ENCODE measurements at regions not wholly inside any gene's neighbourhood (a gene's known extent, or its start where the extent isn't known, plus 50 kb on each side); places are given as distances from the start of the nearest gene placed in this dataset.
"Not testable (repeated sequence)": the region's sequence is repeated elsewhere in the genome, so short reads cannot be mapped to it uniquely, and the experiment has no call there.

DNA sequence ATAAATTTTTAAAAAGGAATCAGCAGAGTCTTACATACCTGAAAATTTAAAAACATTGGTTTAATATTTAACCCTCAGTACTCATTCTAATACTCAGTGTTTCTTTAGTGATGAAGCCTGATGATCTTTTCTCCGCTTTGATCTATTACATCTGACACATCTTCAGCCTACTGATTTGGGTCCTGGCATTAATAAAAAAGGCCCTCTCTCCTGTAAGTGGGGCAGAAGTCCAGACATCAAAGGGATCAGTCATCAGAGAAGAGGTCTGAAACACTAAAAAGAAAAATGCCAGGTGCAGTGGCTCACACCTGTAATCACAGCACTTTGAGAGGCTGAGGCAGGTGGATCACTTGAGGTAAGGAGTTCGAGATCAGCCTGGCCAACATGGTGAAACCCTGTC lies 581.1 kb upstream of the LRATD1 start:
- H3K4me1 ChIP-seq (ENCODE audit: control insufficient read depth in 5 of 5, insufficient read depth in 5 of 5, low read length in 5 of 5): no peaks in the 10 kb centered on the region
- no peak overlapping the region for H3K27ac ChIP-seq (ENCODE audit: low read depth, low read length)
- no peak overlapping the region for H3K9ac ChIP-seq (ENCODE audit: low read length in 5 of 5)
- H3K27me3 ChIP-seq (ENCODE audit: control insufficient read depth in 5 of 5, insufficient read depth in 4 of 5, low read length in 5 of 5): no peaks in the 10 kb centered on the region
- H3K9me3 ChIP-seq (ENCODE audit: control insufficient read depth in 5 of 5, low read length in 5 of 5): no peaks in the 10 kb centered on the region
- H3K36me3 ChIP-seq (ENCODE audit: control insufficient read depth in 5 of 5, insufficient read depth in 5 of 5, low read length in 5 of 5): no peaks in the 10 kb centered on the region
- no peak overlapping the region for H3K4me3 ChIP-seq (ENCODE audit: low read depth in 1 of 5, low read length in 5 of 5)

DNA sequence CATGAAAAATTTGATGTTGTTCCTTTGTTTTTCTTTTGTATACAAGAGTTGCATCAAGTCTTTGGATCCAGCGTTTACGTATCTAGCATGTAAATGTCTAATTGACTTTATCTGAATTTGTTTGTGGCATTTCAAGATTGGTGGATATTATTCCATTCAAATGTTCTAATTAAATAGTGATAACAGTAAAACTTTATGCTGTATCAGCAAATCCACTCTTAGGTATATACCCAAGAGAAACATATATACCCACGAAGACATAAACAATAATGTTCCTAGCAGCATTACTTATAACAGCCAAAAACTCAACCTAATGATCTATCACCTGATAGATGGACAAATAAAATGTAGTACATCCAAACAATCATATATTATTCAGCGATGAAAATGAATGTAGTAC lies 579.4 kb upstream of the LRATD1 start:
- Histone ChIP-seq H3K4me3 (ENCODE audit: low read depth in 1 of 5, low read length in 5 of 5) (no peak overlapping the region), H3K36me3 (ENCODE audit: control insufficient read depth in 5 of 5, insufficient read depth in 5 of 5, low read length in 5 of 5) (no peaks in the 10 kb centered on the region)

DNA sequence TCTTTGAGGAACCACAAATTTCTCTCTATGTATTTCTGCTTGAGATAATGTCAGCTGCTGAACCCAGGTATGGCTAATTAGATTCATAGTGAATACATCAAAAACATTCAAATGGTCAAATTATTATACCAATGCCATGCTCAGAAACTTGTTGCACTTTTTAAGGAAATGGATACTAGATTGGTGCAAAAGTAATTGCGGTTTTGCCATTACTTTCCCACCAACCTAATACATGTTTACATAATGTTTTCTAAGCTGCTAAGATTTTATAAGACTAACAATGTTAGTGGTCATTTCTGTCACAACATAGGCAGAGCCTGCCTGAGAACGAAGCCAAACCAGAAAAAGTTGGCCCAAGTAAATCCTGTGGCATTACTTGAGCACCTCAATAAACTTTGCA lies 568.2 kb upstream of the LRATD1 start:
- no peaks in the 10 kb centered on the region for H3K36me3 ChIP-seq (ENCODE audit: control insufficient read depth in 5 of 5, insufficient read depth in 5 of 5, low read length in 5 of 5)
- no peak overlapping the region for H3K4me3 ChIP-seq (ENCODE audit: low read depth in 1 of 5, low read length in 5 of 5)

More for the DNA sequence above, 579.4 kb upstream of the LRATD1 start:
- no peak overlapping the region for H3K27ac ChIP-seq (ENCODE audit: low read depth, low read length)
- no peaks in the 10 kb centered on the region for H3K27me3 ChIP-seq (ENCODE audit: control insufficient read depth in 5 of 5, insufficient read depth in 4 of 5, low read length in 5 of 5)
- peaks cover 0 to 4% (median 0%) of the 10 kb centered on the region in 5 donors for H3K9me3 ChIP-seq (ENCODE audit: control insufficient read depth in 5 of 5, low read length in 5 of 5)
- H3K9ac ChIP-seq (ENCODE audit: low read length in 5 of 5): no peak overlapping the region
- no peaks in the 10 kb centered on the region for H3K4me1 ChIP-seq (ENCODE audit: control insufficient read depth in 5 of 5, insufficient read depth in 5 of 5, low read length in 5 of 5)

DNA sequence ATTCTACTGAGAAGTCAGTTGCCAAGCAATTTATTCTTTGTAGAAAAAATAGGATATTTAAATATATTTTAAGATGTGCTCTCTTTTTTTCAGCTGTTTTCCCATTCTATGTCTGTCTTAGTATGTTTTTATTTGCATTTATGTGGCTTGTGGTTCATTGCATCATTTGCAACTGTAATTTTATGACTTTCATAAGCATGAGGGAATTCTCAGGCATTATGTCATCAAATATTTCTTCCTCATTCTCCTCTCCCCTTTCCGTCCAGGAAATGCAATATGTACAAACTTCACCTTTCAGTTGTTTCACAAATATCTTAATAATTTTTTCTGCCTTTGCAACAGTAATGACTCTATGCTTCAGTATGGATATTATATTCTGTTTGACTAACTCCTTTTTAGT lies 560.2 kb upstream of the LRATD1 start:
- Histone ChIP-seq H3K9ac (ENCODE audit: low read length in 5 of 5) (no peak overlapping the region), H3K27me3 (ENCODE audit: control insufficient read depth in 5 of 5, insufficient read depth in 4 of 5, low read length in 5 of 5) (no peaks in the 10 kb centered on the region), H3K9me3 (ENCODE audit: control insufficient read depth in 5 of 5, low read length in 5 of 5) (no peaks in the 10 kb centered on the region), H3K4me3 (ENCODE audit: low read depth in 1 of 5, low read length in 5 of 5) (no peak overlapping the region), H3K27ac (ENCODE audit: low read depth, low read length) (no peak overlapping the region), H3K36me3 (ENCODE audit: control insufficient read depth in 5 of 5, insufficient read depth in 5 of 5, low read length in 5 of 5) (no peaks in the 10 kb centered on the region), H3K4me1 (ENCODE audit: control insufficient read depth in 5 of 5, insufficient read depth in 5 of 5, low read length in 5 of 5) (no peaks in the 10 kb centered on the region)

More for the DNA sequence above, 568.2 kb upstream of the LRATD1 start:
- Histone ChIP-seq H3K27ac (ENCODE audit: low read depth, low read length) (no peak overlapping the region), H3K9me3 (ENCODE audit: control insufficient read depth in 5 of 5, low read length in 5 of 5) (no peaks in the 10 kb centered on the region), H3K4me1 (ENCODE audit: control insufficient read depth in 5 of 5, insufficient read depth in 5 of 5, low read length in 5 of 5) (no peaks in the 10 kb centered on the region), H3K27me3 (ENCODE audit: control insufficient read depth in 5 of 5, insufficient read depth in 4 of 5, low read length in 5 of 5) (no peaks in the 10 kb centered on the region), H3K9ac (ENCODE audit: low read length in 5 of 5) (no peak overlapping the region)

DNA sequence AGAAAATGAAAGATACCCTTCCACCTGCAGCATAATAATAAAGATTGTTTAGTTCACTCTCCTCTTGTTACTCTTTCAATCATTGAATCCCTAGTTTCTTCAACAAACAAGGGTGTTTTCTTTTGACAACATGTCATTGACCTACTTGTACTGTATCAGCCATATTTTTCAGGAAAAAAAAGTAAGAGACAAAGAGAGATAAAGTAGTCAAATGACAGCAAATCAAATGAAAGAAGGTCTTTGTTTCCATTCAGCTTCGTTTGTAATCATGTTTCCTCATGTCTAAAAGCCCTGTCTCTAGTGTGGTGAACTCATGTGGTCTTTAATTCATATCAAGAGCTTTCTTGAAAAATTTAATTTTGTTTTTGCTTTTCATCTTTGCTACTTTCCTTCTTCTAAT lies 557.8 kb upstream of the LRATD1 start:
- Histone ChIP-seq H3K36me3 (ENCODE audit: control insufficient read depth in 5 of 5, insufficient read depth in 5 of 5, low read length in 5 of 5) (no peaks in the 10 kb centered on the region), H3K9ac (ENCODE audit: low read length in 5 of 5) (no peak overlapping the region), H3K9me3 (ENCODE audit: control insufficient read depth in 5 of 5, low read length in 5 of 5) (no peaks in the 10 kb centered on the region), H3K4me1 (ENCODE audit: control insufficient read depth in 5 of 5, insufficient read depth in 5 of 5, low read length in 5 of 5) (no peaks in the 10 kb centered on the region), H3K27ac (ENCODE audit: low read depth, low read length) (no peak overlapping the region), H3K4me3 (ENCODE audit: low read depth in 1 of 5, low read length in 5 of 5) (no peak overlapping the region), H3K27me3 (ENCODE audit: control insufficient read depth in 5 of 5, insufficient read depth in 4 of 5, low read length in 5 of 5) (no peaks in the 10 kb centered on the region)

DNA sequence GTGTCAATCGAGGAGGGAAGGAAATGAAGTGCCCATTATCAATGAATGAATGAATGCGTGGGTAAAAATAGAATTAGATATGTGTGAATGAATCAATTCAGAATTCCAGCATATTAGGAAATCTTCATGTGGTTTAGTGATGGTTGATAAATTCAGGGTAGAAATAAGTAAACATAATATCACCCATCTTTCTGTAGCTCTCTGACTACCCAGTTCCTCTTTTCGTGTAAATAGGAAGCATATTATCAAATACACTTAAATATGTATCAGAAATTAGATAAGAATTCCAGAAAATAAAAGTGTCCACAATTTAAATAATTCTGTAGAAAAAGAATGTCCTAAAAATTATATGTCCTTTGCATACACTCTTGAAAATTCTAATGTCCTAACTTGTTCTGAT lies 552.9 kb upstream of the LRATD1 start:
- H3K4me1 ChIP-seq (ENCODE audit: control insufficient read depth in 5 of 5, insufficient read depth in 5 of 5, low read length in 5 of 5): no peaks in the 10 kb centered on the region
- no peaks in the 10 kb centered on the region for H3K36me3 ChIP-seq (ENCODE audit: control insufficient read depth in 5 of 5, insufficient read depth in 5 of 5, low read length in 5 of 5)
- no peaks in the 10 kb centered on the region for H3K27me3 ChIP-seq (ENCODE audit: control insufficient read depth in 5 of 5, insufficient read depth in 4 of 5, low read length in 5 of 5)
- no peak overlapping the region for H3K9ac ChIP-seq (ENCODE audit: low read length in 5 of 5)
- H3K4me3 ChIP-seq (ENCODE audit: low read depth in 1 of 5, low read length in 5 of 5): no peak overlapping the region
- H3K9me3 ChIP-seq (ENCODE audit: control insufficient read depth in 5 of 5, low read length in 5 of 5): peaks cover 0 to 8% (median 0%) of the 10 kb centered on the region in 5 donors
- no peak overlapping the region for H3K27ac ChIP-seq (ENCODE audit: low read depth, low read length)

DNA sequence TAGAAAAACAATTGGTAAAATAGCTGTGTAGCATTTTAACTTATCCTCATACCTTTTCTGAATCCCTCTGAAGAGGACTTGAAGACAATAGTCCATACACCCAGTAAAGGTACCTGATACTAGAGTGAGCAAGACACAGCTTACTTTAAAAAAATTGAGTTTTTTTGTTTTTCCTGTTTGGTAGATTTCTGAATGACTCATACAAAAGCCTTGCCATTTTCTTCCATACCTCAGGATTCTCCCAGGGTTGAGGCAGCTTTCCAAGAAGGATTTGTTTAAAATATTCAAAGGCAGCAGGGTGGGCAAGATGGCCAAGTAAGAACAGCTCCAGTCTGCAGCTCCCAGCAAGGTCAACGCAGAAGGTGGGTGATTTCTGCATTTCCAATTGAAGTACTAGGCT lies 551.0 kb upstream of the LRATD1 start:
- H3K36me3 ChIP-seq (ENCODE audit: control insufficient read depth in 5 of 5, insufficient read depth in 5 of 5, low read length in 5 of 5): no peaks in the 10 kb centered on the region

DNA sequence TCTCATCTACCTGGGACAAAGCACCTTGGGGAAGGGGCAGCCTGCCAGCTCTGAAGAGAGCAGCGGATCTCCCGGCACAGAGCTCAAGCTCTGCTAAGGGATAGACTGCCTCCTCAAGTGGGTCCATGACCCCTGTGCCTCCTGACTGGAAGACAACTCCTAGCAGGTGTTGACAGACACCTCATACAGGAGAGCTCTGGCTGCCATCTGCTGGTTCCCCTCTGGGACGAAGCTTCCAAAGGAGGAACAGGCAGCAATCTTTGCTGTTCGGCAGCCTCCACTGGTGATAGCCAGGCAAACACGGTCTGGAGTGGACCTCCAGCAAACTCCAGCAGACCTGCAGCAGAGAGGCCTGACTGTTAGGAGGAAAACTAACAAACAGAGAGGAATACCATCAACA lies 549.9 kb upstream of the LRATD1 start:
- H3K9me3 ChIP-seq (ENCODE audit: control insufficient read depth in 5 of 5, low read length in 5 of 5): peaks cover 0 to 8% (median 0%) of the 10 kb centered on the region in 5 donors
- no peaks in the 10 kb centered on the region for H3K36me3 ChIP-seq (ENCODE audit: control insufficient read depth in 5 of 5, insufficient read depth in 5 of 5, low read length in 5 of 5)
- no peaks in the 10 kb centered on the region for H3K4me1 ChIP-seq (ENCODE audit: control insufficient read depth in 5 of 5, insufficient read depth in 5 of 5, low read length in 5 of 5)
- no peak overlapping the region for H3K4me3 ChIP-seq (ENCODE audit: low read depth in 1 of 5, low read length in 5 of 5)
- no peak overlapping the region for H3K27ac ChIP-seq (ENCODE audit: low read depth, low read length)
- no peak overlapping the region for H3K9ac ChIP-seq (ENCODE audit: low read length in 5 of 5)
- H3K27me3 ChIP-seq (ENCODE audit: control insufficient read depth in 5 of 5, insufficient read depth in 4 of 5, low read length in 5 of 5): no peaks in the 10 kb centered on the region

More for the DNA sequence above, 551.0 kb upstream of the LRATD1 start:
- no peak overlapping the region for H3K27ac ChIP-seq (ENCODE audit: low read depth, low read length)
- H3K27me3 ChIP-seq (ENCODE audit: control insufficient read depth in 5 of 5, insufficient read depth in 4 of 5, low read length in 5 of 5): no peaks in the 10 kb centered on the region
- peaks cover 0 to 8% (median 0%) of the 10 kb centered on the region in 5 donors for H3K9me3 ChIP-seq (ENCODE audit: control insufficient read depth in 5 of 5, low read length in 5 of 5)
- no peak overlapping the region for H3K9ac ChIP-seq (ENCODE audit: low read length in 5 of 5)
- no peaks in the 10 kb centered on the region for H3K4me1 ChIP-seq (ENCODE audit: control insufficient read depth in 5 of 5, insufficient read depth in 5 of 5, low read length in 5 of 5)
- H3K4me3 ChIP-seq (ENCODE audit: low read depth in 1 of 5, low read length in 5 of 5): no peak overlapping the region

DNA sequence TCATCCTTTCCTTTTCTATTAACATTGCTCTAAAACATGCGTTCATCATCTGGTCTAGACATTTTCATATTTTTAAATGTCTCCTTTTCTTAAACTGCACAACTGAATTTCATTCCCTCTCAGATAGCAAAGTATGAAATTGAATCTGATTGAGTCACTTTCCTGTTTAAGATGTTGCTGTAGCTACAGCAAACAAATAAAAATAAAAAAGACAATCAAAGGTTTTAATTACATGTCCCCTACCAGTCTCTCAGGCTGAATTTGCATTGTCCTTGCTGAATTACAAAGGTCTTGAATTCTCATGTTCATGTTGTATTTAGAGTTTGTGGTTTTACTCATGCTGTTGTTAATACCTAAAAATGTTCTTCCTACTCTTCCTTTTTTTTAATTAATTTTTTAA lies 537.9 kb upstream of the LRATD1 start:
- peaks cover 0 to 2% (median 0%) of the 10 kb centered on the region in 5 donors for H3K9me3 ChIP-seq (ENCODE audit: control insufficient read depth in 5 of 5, low read length in 5 of 5)
- H3K9ac ChIP-seq (ENCODE audit: low read length in 5 of 5): no peak overlapping the region
- H3K4me1 ChIP-seq (ENCODE audit: control insufficient read depth in 5 of 5, insufficient read depth in 5 of 5, low read length in 5 of 5): no peaks in the 10 kb centered on the region
- no peak overlapping the region for H3K27ac ChIP-seq (ENCODE audit: low read depth, low read length)
- H3K36me3 ChIP-seq (ENCODE audit: control insufficient read depth in 5 of 5, insufficient read depth in 5 of 5, low read length in 5 of 5): no peaks in the 10 kb centered on the region
- H3K27me3 ChIP-seq (ENCODE audit: control insufficient read depth in 5 of 5, insufficient read depth in 4 of 5, low read length in 5 of 5): no peaks in the 10 kb centered on the region
- no peak overlapping the region for H3K4me3 ChIP-seq (ENCODE audit: low read depth in 1 of 5, low read length in 5 of 5)

DNA sequence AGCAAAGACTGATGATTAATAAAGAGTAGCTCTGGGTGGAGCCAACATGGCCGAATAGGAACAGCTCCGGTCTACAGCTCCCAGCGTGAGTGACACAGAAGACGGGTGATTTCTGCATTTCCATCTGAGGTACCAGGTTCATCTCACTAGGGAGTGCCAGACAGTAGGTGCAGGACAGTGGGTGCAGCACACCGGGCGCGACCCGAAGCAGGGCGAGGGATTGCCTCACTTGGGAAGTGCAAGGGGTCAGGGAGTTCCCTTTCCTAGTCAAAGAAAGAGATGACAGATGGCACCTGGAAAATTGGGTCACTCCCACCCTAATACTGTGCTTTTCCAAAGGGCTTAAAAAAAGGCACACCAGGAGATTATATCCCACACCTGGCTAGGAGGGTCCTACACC lies 533.4 kb upstream of the LRATD1 start:
- H3K4me1 ChIP-seq (ENCODE audit: control insufficient read depth in 5 of 5, insufficient read depth in 5 of 5, low read length in 5 of 5); H3K27me3 ChIP-seq (ENCODE audit: control insufficient read depth in 5 of 5, insufficient read depth in 4 of 5, low read length in 5 of 5): not testable (repeated sequence)

DNA sequence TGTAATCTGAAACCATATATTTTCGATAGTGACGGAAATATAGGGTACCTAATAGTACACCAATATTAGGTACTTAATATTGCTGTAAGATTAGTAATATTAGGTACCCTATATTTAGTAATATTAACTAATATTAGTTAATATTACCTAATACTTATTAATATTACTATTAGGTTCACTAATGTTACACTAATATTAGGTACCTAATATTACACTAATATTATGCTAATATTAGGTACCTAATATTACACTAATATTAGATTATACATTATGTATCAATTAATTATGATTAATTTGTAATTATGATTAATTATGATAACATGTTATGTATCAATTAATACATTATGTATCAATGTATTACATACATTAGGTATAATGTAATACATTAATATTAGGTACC lies 518.2 kb upstream of the LRATD1 start:
- H3K4me1 ChIP-seq (ENCODE audit: control insufficient read depth in 5 of 5, insufficient read depth in 5 of 5, low read length in 5 of 5): no peaks in the 10 kb centered on the region
- no peak overlapping the region for H3K27ac ChIP-seq (ENCODE audit: low read depth, low read length)

More for the DNA sequence above, 533.4 kb upstream of the LRATD1 start:
- not testable (repeated sequence) for H3K9me3 ChIP-seq (ENCODE audit: control insufficient read depth in 5 of 5, low read length in 5 of 5); H3K27ac ChIP-seq (ENCODE audit: low read depth, low read length); H3K36me3 ChIP-seq (ENCODE audit: control insufficient read depth in 5 of 5, insufficient read depth in 5 of 5, low read length in 5 of 5); H3K4me3 ChIP-seq (ENCODE audit: low read depth in 1 of 5, low read length in 5 of 5); H3K9ac ChIP-seq (ENCODE audit: low read length in 5 of 5)

More for the DNA sequence above, 518.2 kb upstream of the LRATD1 start:
- no peaks in the 10 kb centered on the region for H3K9me3 ChIP-seq (ENCODE audit: control insufficient read depth in 5 of 5, low read length in 5 of 5)
- H3K4me3 ChIP-seq (ENCODE audit: low read depth in 1 of 5, low read length in 5 of 5): no peak overlapping the region
- no peaks in the 10 kb centered on the region for H3K36me3 ChIP-seq (ENCODE audit: control insufficient read depth in 5 of 5, insufficient read depth in 5 of 5, low read length in 5 of 5)
- H3K9ac ChIP-seq (ENCODE audit: low read length in 5 of 5): no peak overlapping the region
- no peaks in the 10 kb centered on the region for H3K27me3 ChIP-seq (ENCODE audit: control insufficient read depth in 5 of 5, insufficient read depth in 4 of 5, low read length in 5 of 5)
